Thymus (tissue), 11 donors: ENCODE measurements at regions not wholly inside any gene's neighbourhood (a gene's known extent, or its start where the extent isn't known, plus 50 kb on each side); places are given as distances from the start of the nearest gene placed in this dataset.

Experiments used
- DNase-seq, 9 donors: peaks; one replicate each; pipeline ENCODE4 v3.0.0-alpha.2; 2013; ENCODE audit warnings: low spot score in 9 of 9, low read depth in 6 of 9, missing footprints in 1 of 9
- H3K27ac ChIP-seq, 2 donors: one replicate each; pipeline ENCODE4 v1.5.1; 2013; ENCODE audit warnings: control low read depth in 1 of 2, low read depth in 1 of 2, low read length in 1 of 2, mild to moderate bottlenecking in 1 of 2, moderate library complexity in 1 of 2
- H3K27me3 ChIP-seq, 2 donors: one replicate each; pipeline ENCODE4 v1.5.1; 2013; ENCODE audit warnings: low read length in 1 of 2; ENCODE audit not compliant: control insufficient read depth in 2 of 2, insufficient read depth in 1 of 2
- H3K36me3 ChIP-seq, 2 donors: one replicate each; pipeline ENCODE4 v1.5.1; 2013; ENCODE audit warnings: low read length in 1 of 2, mild to moderate bottlenecking in 1 of 2, moderate library complexity in 1 of 2; ENCODE audit not compliant: control insufficient read depth in 2 of 2, insufficient read depth in 2 of 2
- H3K4me1 ChIP-seq, 2 donors: one replicate each; pipeline ENCODE4 v1.5.1; 2013; ENCODE audit warnings: low read length in 2 of 2; ENCODE audit not compliant: control insufficient read depth in 2 of 2, insufficient read depth in 2 of 2
- H3K4me3 ChIP-seq, 2 donors: one replicate each; pipeline ENCODE4 v1.5.1; 2013; ENCODE audit warnings: low read length in 2 of 2, control low read depth in 1 of 2, mild to moderate bottlenecking in 1 of 2
- H3K9me3 ChIP-seq, 2 donors: one replicate each; pipeline ENCODE4 v1.5.1; 2013; ENCODE audit warnings: low read length in 1 of 2, mild to moderate bottlenecking in 1 of 2; ENCODE audit not compliant: control insufficient read depth in 2 of 2, insufficient read depth in 1 of 2
- WGBS: extraction: QIAGEN DNeasy Blood & Tissue Kit; methylation state at CpG from one replicate; pipeline ENCODE4 v1.1.7; 2013; 5-methylcytosine and 5-hydroxymethylcytosine counted together
- donor health status: healthy.

DNA sequence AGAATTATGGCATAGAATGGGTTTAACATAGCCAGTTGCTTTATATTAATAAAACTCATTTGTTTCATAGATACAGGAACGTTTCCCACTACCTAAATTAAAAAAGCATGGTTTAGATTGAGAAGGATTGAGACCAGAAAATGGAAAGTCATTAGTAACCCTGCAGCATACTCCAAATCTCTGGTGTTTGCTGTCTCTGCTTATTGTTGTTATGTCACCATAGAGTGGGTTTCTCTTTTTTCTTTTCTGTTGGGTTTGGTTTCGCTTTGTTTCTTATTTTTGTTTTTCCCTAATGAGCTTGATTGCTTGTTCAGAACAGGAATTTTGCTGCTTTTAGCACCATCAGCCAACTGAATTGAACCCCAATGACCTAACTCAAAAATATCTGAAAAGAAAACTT is 1034.8 kb downstream of the MAT2B start:
- no peak for DNase-seq
- H3K27me3 ChIP-seq = no peaks in the 10 kb centered on the region
- H3K4me3 ChIP-seq = no peak overlapping the region
- H3K9me3 ChIP-seq = no peaks in the 10 kb centered on the region
- no peaks in the 10 kb centered on the region for H3K36me3 ChIP-seq
- H3K27ac ChIP-seq = no peak overlapping the region
- H3K4me1 ChIP-seq = no peaks in the 10 kb centered on the region
- 91% methylated on average over 2 of the region's 2 CpGs for WGBS

DNA sequence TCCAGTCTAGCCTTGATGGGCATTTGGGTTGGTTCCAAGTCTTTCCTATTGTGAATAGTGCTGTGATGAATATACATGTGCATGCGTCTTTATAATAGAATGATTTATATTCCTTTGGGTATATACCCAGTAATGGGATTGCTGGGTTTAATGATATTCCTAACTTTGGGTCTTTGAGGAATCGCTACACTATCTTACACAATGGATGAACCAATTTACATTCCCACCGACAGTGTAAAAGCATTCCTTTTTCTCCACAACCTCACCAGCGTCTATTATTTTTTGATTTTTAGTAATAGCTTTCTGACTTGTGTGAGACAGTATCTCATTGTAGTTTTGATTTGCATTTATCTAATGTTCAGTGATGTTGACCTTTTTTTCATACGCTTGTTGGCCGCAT is 1040.1 kb downstream of the MAT2B start:
- Histone ChIP-seq H3K36me3 (no peaks in the 10 kb centered on the region), H3K27me3 (no peaks in the 10 kb centered on the region), H3K4me3 (no peak overlapping the region), H3K27ac (no peak overlapping the region), H3K4me1 (no peaks in the 10 kb centered on the region), H3K9me3 (no peaks in the 10 kb centered on the region)
- 97% methylated on average over 6 of the region's 6 CpGs for WGBS
- DNase-seq = no peak

DNA sequence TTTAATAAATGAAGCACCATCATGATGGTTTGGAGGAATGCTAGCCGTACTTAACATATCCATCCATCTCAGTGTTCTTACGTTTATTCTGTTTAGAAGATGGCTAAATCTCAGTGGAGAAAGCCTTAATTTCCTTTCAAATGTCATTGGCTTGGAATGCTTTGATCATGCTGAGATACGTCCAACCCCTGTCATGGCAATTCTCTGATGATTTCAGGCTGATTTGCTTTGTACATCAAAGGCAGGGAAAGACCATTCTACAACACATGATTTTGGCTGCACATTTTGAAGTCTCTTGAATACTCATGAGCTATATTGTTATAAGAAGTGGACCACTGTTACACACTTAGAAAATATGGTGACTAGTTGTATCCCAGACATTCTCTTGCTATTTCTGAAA is 1048.4 kb downstream of the MAT2B start:
- no peaks in the 10 kb centered on the region for H3K36me3 ChIP-seq
- H3K9me3 ChIP-seq = no peaks in the 10 kb centered on the region
- H3K4me1 ChIP-seq = no peaks in the 10 kb centered on the region
- no peak overlapping the region for H3K27ac ChIP-seq
- no peak overlapping the region for H3K4me3 ChIP-seq
- WGBS = 88% methylated on average over 3 of the region's 3 CpGs
- no peaks in the 10 kb centered on the region for H3K27me3 ChIP-seq
- no peak for DNase-seq

- WGBS = 94% methylated on average over 2 of the region's 2 CpGs
- Histone ChIP-seq H3K27me3 (no peaks in the 10 kb centered on the region), H3K36me3 (no peaks in the 10 kb centered on the region), H3K4me1 (no peaks in the 10 kb centered on the region), H3K4me3 (no peak overlapping the region), H3K27ac (no peak overlapping the region), H3K9me3 (no peaks in the 10 kb centered on the region)
- no peak for DNase-seq
These were observed 1050.4 kb downstream of the MAT2B start for GRCh38 chr5:164555809-164556208.

GRCh38 chr5:164560216-164560615 is 1054.8 kb downstream of the MAT2B start:
- no peaks in the 10 kb centered on the region for H3K4me1 ChIP-seq
- H3K27ac ChIP-seq = no peak overlapping the region
- H3K36me3 ChIP-seq = no peaks in the 10 kb centered on the region
- H3K9me3 ChIP-seq = no peaks in the 10 kb centered on the region
- H3K27me3 ChIP-seq = no peaks in the 10 kb centered on the region
- WGBS = 84% methylated on average over 4 of the region's 4 CpGs
- H3K4me3 ChIP-seq = no peak overlapping the region
- no peak for DNase-seq

GRCh38 chr5:164561933-164562872 is 1056.8 kb downstream of the MAT2B start:
- H3K27ac ChIP-seq = no peak overlapping the region
- no peak overlapping the region for H3K4me3 ChIP-seq
- H3K9me3 ChIP-seq = no peaks in the 10 kb centered on the region
- H3K4me1 ChIP-seq = no peaks in the 10 kb centered on the region
- H3K36me3 ChIP-seq = no peaks in the 10 kb centered on the region
- no peak for DNase-seq
- no peaks in the 10 kb centered on the region for H3K27me3 ChIP-seq
- WGBS = 93% methylated on average over 7 of the region's 7 CpGs

- Histone ChIP-seq H3K27me3 (no peaks in the 10 kb centered on the region), H3K4me1 (no peaks in the 10 kb centered on the region), H3K36me3 (no peaks in the 10 kb centered on the region), H3K27ac (no peak overlapping the region), H3K9me3 (no peaks in the 10 kb centered on the region), H3K4me3 (no peak overlapping the region)
- no peak for DNase-seq
- 83% methylated on average over 1 of the region's 1 CpG for WGBS
These were observed 1058.0 kb downstream of the MAT2B start for GRCh38 chr5:164563370-164563769.

DNA sequence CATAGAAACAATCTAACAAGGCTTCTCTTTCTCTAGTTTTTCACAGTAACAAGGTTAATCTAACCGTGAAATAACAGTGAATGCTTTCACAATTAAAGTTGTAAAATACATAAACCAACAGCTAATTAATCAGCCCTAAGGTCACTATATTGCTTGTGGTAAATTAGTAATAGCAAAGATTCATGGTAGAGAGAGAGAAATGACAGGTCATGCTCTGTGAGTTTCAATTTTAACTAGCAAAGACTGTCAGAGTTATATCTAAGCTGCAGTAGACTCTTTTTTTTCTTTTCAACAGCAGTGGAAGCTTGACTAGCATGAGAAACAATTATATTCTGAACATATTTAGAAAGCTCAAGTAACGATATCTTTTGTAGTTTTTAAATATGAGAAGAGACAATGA is 1068.0 kb downstream of the MAT2B start:
- H3K36me3 ChIP-seq = no peaks in the 10 kb centered on the region
- no peaks in the 10 kb centered on the region for H3K4me1 ChIP-seq
- no peak overlapping the region for H3K27ac ChIP-seq
- no peaks in the 10 kb centered on the region for H3K27me3 ChIP-seq
- WGBS = 89% methylated on average over 2 of the region's 2 CpGs
- no peak for DNase-seq
- H3K9me3 ChIP-seq = no peaks in the 10 kb centered on the region
- H3K4me3 ChIP-seq = no peak overlapping the region

GRCh38 chr5:164577201-164577600 is 1071.8 kb downstream of the MAT2B start:
- no peak for DNase-seq

More at GRCh38 chr5:164577201-164577600, 1071.8 kb downstream of the MAT2B start:
- 88% methylated on average over 2 of the region's 2 CpGs for WGBS
- Histone ChIP-seq H3K9me3 (no peaks in the 10 kb centered on the region), H3K36me3 (no peaks in the 10 kb centered on the region), H3K4me3 (no peak overlapping the region), H3K27ac (no peak overlapping the region), H3K4me1 (no peaks in the 10 kb centered on the region), H3K27me3 (no peaks in the 10 kb centered on the region)
